ENCODE measurements at regions not wholly inside any gene's neighbourhood (a gene's known extent, or its start where the extent isn't known, plus 50 kb on each side); places are given as distances from the start of the nearest gene placed in this dataset.
A peak's percentile ranks its signal among the peaks of the same experiment; 100 is the strongest.

- TF ChIP-seq HDAC3 (IDR thresholded peaks at IDR 0.05; ENCODE audit: borderline replicate concordance, partially characterized antibody) (no peak), NFXL1 (CRISPR knock-in tag; IDR thresholded peaks at IDR 0.05) (peak; percentile 94), ZBTB17 (CRISPR knock-in tag; IDR thresholded peaks at IDR 0.05) (peak; percentile 89; the same call in 1 of the 2 replicates), ZNF644 (tag; IDR thresholded peaks at IDR 0.05; ENCODE audit: low read depth) (peak; percentile 73; the same call in 1 of the 2 replicates), CHD1 (IDR thresholded peaks at IDR 0.05; ENCODE audit: low read length) (no peak), ZNF41 (CRISPR knock-in tag; conservative IDR thresholded peaks at IDR 0.05) (no peak), SMAD2 (IDR thresholded peaks at IDR 0.05; ENCODE audit: low read depth, low read length) (no peak), ZNF197 (CRISPR knock-in tag; IDR thresholded peaks at IDR 0.05; ENCODE audit: low read depth) (peak; percentile 70; the same call in 1 of the 2 replicates), BCL6 (CRISPR knock-in tag; IDR thresholded peaks at IDR 0.05) (peak; percentile 70; the same call in 1 of the 2 replicates), RAD21 (CRISPR knock-in tag; conservative IDR thresholded peaks at IDR 0.05 in 1 of 2, IDR thresholded peaks at IDR 0.05 in 1 of 2) (no peak), CTCFL (IDR thresholded peaks at IDR 0.05; ENCODE audit: borderline replicate concordance, insufficient read depth, low read depth, low read length, poor library complexity, severe bottlenecking) (no peak), PATZ1 (CRISPR knock-in tag; IDR thresholded peaks at IDR 0.05; ENCODE audit: borderline replicate concordance) (no peak), ERF (CRISPR knock-in tag; IDR thresholded peaks at IDR 0.05) (peak; percentile 93), RBM25 (IDR thresholded peaks at IDR 0.05; ENCODE audit: low read depth, low read length, severe bottlenecking) (no peak), FOXM1 (IDR thresholded peaks at IDR 0.05; ENCODE audit: low read depth) (no peak), FOXM1 (CRISPR knock-in tag; IDR thresholded peaks at IDR 0.05; ENCODE audit: low read depth) (no peak), MYBL2 (IDR thresholded peaks at IDR 0.05; ENCODE audit: low read depth) (no peak), MYBL2 (CRISPR knock-in tag; IDR thresholded peaks at IDR 0.05; ENCODE audit: borderline replicate concordance) (no peak), ZNF217 (CRISPR knock-in tag; IDR thresholded peaks at IDR 0.05) (no peak), ZNF586 (CRISPR knock-in tag; conservative IDR thresholded peaks at IDR 0.05) (peak; percentile 80; the same call in 1 of the 2 replicates), MCM7 (IDR thresholded peaks at IDR 0.05) (no peak), ZFPM2 (CRISPR knock-in tag; IDR thresholded peaks at IDR 0.05) (no peak), NUFIP1 (IDR thresholded peaks at IDR 0.05; ENCODE audit: partially characterized antibody) (no peak), BRD4 (IDR thresholded peaks at IDR 0.05) (no peak), ZNF76 (CRISPR knock-in tag; IDR thresholded peaks at IDR 0.05; ENCODE audit: borderline replicate concordance) (no peak), ETV5 (CRISPR knock-in tag; IDR thresholded peaks at IDR 0.05; ENCODE audit: low read depth) (no peak), BRF1 (IDR thresholded peaks at IDR 0.05; ENCODE audit: borderline replicate concordance, extremely low read depth, insufficient read length) (no peak), DLX4 (CRISPR knock-in tag; IDR thresholded peaks at IDR 0.05) (no peak)
These were observed 746.3 kb downstream of the CDH18 start (continued) for GRCh38 chr5:19241690-19242089.
